CD4-positive, alpha-beta T cell treated with Interleukin-10 for 1 hour (primary cell): ENCODE measurements at regions not wholly inside any gene's neighbourhood (a gene's known extent, or its start where the extent isn't known, plus 50 kb on each side); places are given as distances from the start of the nearest gene placed in this dataset.
"Not testable (repeated sequence)": the region's sequence is repeated elsewhere in the genome, so short reads cannot be mapped to it uniquely, and the experiment has no call there.

Source experiments
- DNase-seq: peaks from one replicate; pipeline ENCODE4 v3.0.0-alpha.2; 2020

GRCh38 chr6:71206089-71206488 lies 82.5 kb upstream of the OGFRL1 start:
- no peak for DNase-seq

- no peak for DNase-seq
Observed at GRCh38 chr6:71209206-71209605, 79.4 kb upstream of the OGFRL1 start.

- no peak for DNase-seq
Observed at GRCh38 chr6:71209626-71210025, 79.0 kb upstream of the OGFRL1 start.

- no peak for DNase-seq
Observed at GRCh38 chr6:71211799-71212198, 76.8 kb upstream of the OGFRL1 start.

GRCh38 chr6:71220466-71220865 lies 68.1 kb upstream of the OGFRL1 start:
- DNase-seq = no peak

GRCh38 chr6:71222671-71223070 lies 65.9 kb upstream of the OGFRL1 start:
- no peak for DNase-seq

- DNase-seq = no peak
Observed at GRCh38 chr6:71224011-71224410, 64.6 kb upstream of the OGFRL1 start.

GRCh38 chr6:71226151-71226550 lies 62.5 kb upstream of the OGFRL1 start:
- no peak for DNase-seq

- peak; percentile 31 for DNase-seq
Observed at GRCh38 chr6:71228461-71229041, 60.1 kb upstream of the OGFRL1 start.

- DNase-seq = no peak
Observed at GRCh38 chr6:71229477-71229876, 59.1 kb upstream of the OGFRL1 start.

GRCh38 chr6:71232890-71233289 lies 55.7 kb upstream of the OGFRL1 start:
- not testable (repeated sequence) for DNase-seq

GRCh38 chr6:71236926-71237434 lies 51.6 kb upstream of the OGFRL1 start:
- no peak for DNase-seq

GRCh38 chr6:71238351-71238750 lies 50.3 kb upstream of the OGFRL1 start:
- DNase-seq = no peak
